GM23338 (cell line): ENCODE measurements at regions not wholly inside any gene's neighbourhood (a gene's known extent, or its start where the extent isn't known, plus 50 kb on each side); places are given as distances from the start of the nearest gene placed in this dataset.

Source experiments
- ATAC-seq: fragments of 200-7000 bp; cut with Tn5 transposase; 3 replicates; pipeline ENCODE4 v1.9.1; 2020
- DNase-seq: peaks from one replicate; pipeline ENCODE4 v3.0.0-alpha.2; 2015; ENCODE audit warnings: low spot score
- H2AFZ ChIP-seq: fragments of 200-600 bp; sonication (generic); 2 replicates; pipeline ENCODE4 v1.8.0; 2016; ENCODE audit warnings: antibody characterized with exemption, mild to moderate bottlenecking, moderate library complexity
- H3F3A ChIP-seq: fragments of 200-600 bp; sonication (generic); replicated peaks from 2 replicates; pipeline ENCODE4 v1.8.0; 2017; ENCODE audit warnings: antibody characterized with exemption, mixed run types, low read depth
- H3K27ac ChIP-seq: fragments of 200-600 bp; sonication (generic); 2 replicates; pipeline ENCODE4 v1.6.1; 2016; ENCODE audit warnings: low read depth
- H3K27me3 ChIP-seq: fragments of 200-600 bp; sonication (generic); 2 replicates; pipeline ENCODE4 v1.8.0; 2016; ENCODE audit warnings: mild to moderate bottlenecking, mixed run types, moderate library complexity; ENCODE audit not compliant: insufficient read depth
- H3K36me3 ChIP-seq: fragments of 200-600 bp; sonication (generic); 2 replicates; pipeline ENCODE4 v1.8.0; 2016; ENCODE audit warnings: mild to moderate bottlenecking; ENCODE audit not compliant: insufficient read depth
- H3K4me1 ChIP-seq: fragments of 200-600 bp; sonication (generic); 2 replicates; pipeline ENCODE4 v1.8.0; 2016; ENCODE audit warnings: mild to moderate bottlenecking, moderate library complexity; ENCODE audit not compliant: insufficient read depth
- H3K4me2 ChIP-seq: fragments of 200-600 bp; sonication (generic); 2 replicates; pipeline ENCODE4 v1.7.1; 2017; ENCODE audit warnings: mixed run types
- H3K4me3 ChIP-seq: fragments of 200-600 bp; sonication (generic); 2 replicates; pipeline ENCODE4 v1.6.1; 2016; ENCODE audit warnings: mixed run types
- H3K79me2 ChIP-seq: fragments of 200-600 bp; sonication (generic); replicated peaks from 2 replicates; pipeline ENCODE4 v1.8.0; 2017; ENCODE audit warnings: mild to moderate bottlenecking; ENCODE audit not compliant: insufficient read depth
- H3K9me2 ChIP-seq: fragments of 200-600 bp; sonication (generic); 2 replicates; pipeline ENCODE4 v1.8.0; 2017; ENCODE audit not compliant: insufficient read depth
- H4K20me1 ChIP-seq: fragments of 200-600 bp; sonication (generic); replicated peaks from 2 replicates; pipeline ENCODE4 v1.8.0; 2017; ENCODE audit warnings: mild to moderate bottlenecking; ENCODE audit not compliant: insufficient read depth
- H3K27ac Mint-ChIP-seq: 2 replicates; pipeline ENCODE4 v1.8.0; 2020; ENCODE audit warnings: inconsistent platforms, mild to moderate bottlenecking, moderate library complexity, mixed read lengths
- H3K27me3 Mint-ChIP-seq: 3 replicates; pipeline ENCODE4 v1.8.0; 2022; ENCODE audit warnings: low read depth, mild to moderate bottlenecking, moderate library complexity, mixed read lengths, inconsistent platforms; ENCODE audit not compliant: insufficient read depth, poor library complexity
- H3K36me3 Mint-ChIP-seq: 3 replicates; pipeline ENCODE4 v1.8.0; 2021; ENCODE audit warnings: low read depth, mild to moderate bottlenecking, inconsistent platforms, moderate library complexity, mixed read lengths
- H3K4me1 Mint-ChIP-seq: 3 replicates; pipeline ENCODE4 v1.8.0; 2020; ENCODE audit warnings: mild to moderate bottlenecking, inconsistent platforms, mixed read lengths
- H3K4me3 Mint-ChIP-seq: 3 replicates; pipeline ENCODE4 v1.8.0; 2021; ENCODE audit warnings: moderate library complexity, mild to moderate bottlenecking, inconsistent platforms, mixed read lengths
- H3K9me3 Mint-ChIP-seq: 3 replicates; pipeline ENCODE4 v1.8.0; 2020; ENCODE audit warnings: moderate library complexity, mild to moderate bottlenecking, inconsistent platforms, mixed read lengths
- CREB1 ChIP-seq: fragments of 250-450 bp; sonication (Bioruptor Pico); IDR thresholded peaks from 2 replicates; pipeline ENCODE4 v1.5.0; 2020; ENCODE audit warnings: low read depth, mild to moderate bottlenecking, moderate library complexity
- EZH2 ChIP-seq: fragments of 200-600 bp; sonication (generic); IDR thresholded peaks from one replicate; pipeline ENCODE4 v1.8.0; 2017; ENCODE audit warnings: antibody characterized with exemption, mild to moderate bottlenecking, low read depth; ENCODE audit not compliant: unreplicated experiment
- EZH2phosphoT487 ChIP-seq: fragments of 200-600 bp; sonication (generic); IDR thresholded peaks from one replicate; pipeline ENCODE4 v1.8.1; 2018; ENCODE audit warnings: antibody characterized with exemption; ENCODE audit not compliant: unreplicated experiment
- JUNB ChIP-seq: IDR thresholded peaks from one replicate; pipeline ENCODE4 v1.6.1; 2016; ENCODE audit warnings: antibody characterized with exemption; ENCODE audit not compliant: unreplicated experiment
- NANOG ChIP-seq: IDR thresholded peaks from 2 replicates; pipeline ENCODE4 v1.6.1; 2016; ENCODE audit warnings: antibody characterized with exemption, borderline replicate concordance
- POLR2AphosphoS5 ChIP-seq: IDR thresholded peaks from 2 replicates; pipeline ENCODE4 v1.6.1; 2016; ENCODE audit warnings: antibody characterized with exemption, low read depth
- STAT1 ChIP-seq: IDR thresholded peaks from one replicate; pipeline ENCODE4 v1.6.1; 2016; ENCODE audit warnings: antibody characterized with exemption; ENCODE audit not compliant: unreplicated experiment
- ZNF114 ChIP-seq: fragments of 250-450 bp; sonication (Bioruptor Pico); IDR thresholded peaks from 2 replicates; pipeline ENCODE4 v1.5.0; 2020; ENCODE audit warnings: mild to moderate bottlenecking, moderate library complexity
- ZNF331 ChIP-seq: fragments of 250-450 bp; sonication (Bioruptor Pico); IDR thresholded peaks from 2 replicates; pipeline ENCODE4 v1.5.0; 2020; ENCODE audit warnings: low read depth, mild to moderate bottlenecking, moderate library complexity
- TF ChIP-seq, protein P1 (sequence below): IDR thresholded peaks from 2 replicates; pipeline ENCODE4 v1.6.1; 2016; ENCODE audit warnings: antibody characterized with exemption
- TF ChIP-seq, protein P2 (sequence below), 2 experiments: fragments of 200-600 bp in 1 of 2; sonication (generic) in 1 of 2; conservative IDR thresholded peaks; 2 replicates each; pipeline versions ENCODE4 v1.5.1 to v1.6.1; 2016 to 2017; ENCODE audit warnings: antibody characterized with exemption in 2 of 2, low read depth in 2 of 2, mild to moderate bottlenecking in 2 of 2, moderate library complexity in 1 of 2
- TF ChIP-seq, protein P3 (sequence below): IDR thresholded peaks from one replicate; pipeline ENCODE4 v1.6.1; 2018; ENCODE audit warnings: antibody characterized with exemption; ENCODE audit not compliant: unreplicated experiment
- TF ChIP-seq, protein P4 (sequence below): fragments of 250-450 bp; sonication (Bioruptor Pico); IDR thresholded peaks from 2 replicates; pipeline ENCODE4 v1.5.0; 2020; ENCODE audit warnings: mild to moderate bottlenecking, moderate library complexity

DNA sequence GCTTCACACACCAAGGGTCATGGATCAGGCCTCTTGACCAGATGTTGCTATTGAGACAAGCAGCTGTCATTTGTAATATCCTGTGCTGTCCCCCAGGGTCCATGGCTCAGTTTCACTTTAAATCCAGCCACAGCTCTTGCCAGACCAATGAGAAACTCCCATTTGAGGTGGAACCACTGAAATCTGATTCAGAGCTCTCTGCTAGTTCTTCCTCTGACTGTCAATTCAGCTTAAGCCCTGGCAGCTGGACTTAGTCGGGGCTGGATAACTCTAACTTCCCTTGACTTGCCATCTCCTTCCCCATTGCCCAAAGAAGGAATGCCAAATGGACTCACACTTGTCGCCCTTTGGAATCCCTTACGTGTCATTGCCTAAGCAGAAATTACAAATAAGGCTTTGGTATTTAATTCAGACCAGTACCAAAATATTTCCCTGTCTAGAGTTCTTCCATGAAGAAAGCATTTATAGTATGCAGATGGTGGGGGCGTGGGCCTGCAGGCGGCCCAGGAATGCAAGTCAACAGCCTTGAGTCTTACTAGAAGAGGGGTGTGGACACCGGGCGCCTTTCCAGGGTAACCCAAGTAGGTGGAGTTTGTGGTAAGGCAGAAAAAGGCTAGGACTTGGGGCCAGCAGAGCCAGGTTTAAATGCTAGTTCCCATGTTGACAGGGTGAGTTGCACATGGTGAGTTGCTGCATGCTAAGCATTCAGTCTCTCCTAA lies 96.9 kb upstream of the TMPO start:
- no peak overlapping the region for H3K27ac ChIP-seq
- no peaks in the 10 kb centered on the region for H3K36me3 ChIP-seq
- Mint-ChIP-seq H3K9me3 (no peaks in the 10 kb centered on the region), H3K4me1 (peaks cover 24% of the 10 kb centered on the region), H3K27me3 (peaks cover 7% of the 10 kb centered on the region), H3K4me3 (no peak overlapping the region), H3K36me3 (no peaks in the 10 kb centered on the region), H3K27ac (peak overlapping the region; percentile 63; the same call in 1 of the 2 replicates)
- peak; percentile 69 for ATAC-seq
- H2AFZ ChIP-seq, result peak overlapping the region; percentile 0
- no peaks in the 10 kb centered on the region for H3F3A ChIP-seq
- peak; percentile 74 for DNase-seq
- peak overlapping the region; percentile 4; the same call in 1 of the 2 replicates for H3K4me2 ChIP-seq
- no peaks in the 10 kb centered on the region for H3K79me2 ChIP-seq
- no peaks in the 10 kb centered on the region for H3K9me2 ChIP-seq
- H3K27me3 ChIP-seq, result no peaks in the 10 kb centered on the region
- H3K4me3 ChIP-seq, result no peak overlapping the region
- peaks cover 7% of the 10 kb centered on the region; the same call in 1 of the 2 replicates for H3K4me1 ChIP-seq
- no peaks in the 10 kb centered on the region for H4K20me1 ChIP-seq
- TF ChIP-seq NANOG (no peak), CREB1 (CRISPR knock-in tag) (no peak), ZNF331 (CRISPR knock-in tag) (no peak), POLR2AphosphoS5 (no peak), EZH2phosphoT487 (no peak), JUNB (no peak), ZNF114 (CRISPR knock-in tag) (no peak), EZH2 (no peak), STAT1 (no peak)
- TF ChIP-seq, protein P1, sequence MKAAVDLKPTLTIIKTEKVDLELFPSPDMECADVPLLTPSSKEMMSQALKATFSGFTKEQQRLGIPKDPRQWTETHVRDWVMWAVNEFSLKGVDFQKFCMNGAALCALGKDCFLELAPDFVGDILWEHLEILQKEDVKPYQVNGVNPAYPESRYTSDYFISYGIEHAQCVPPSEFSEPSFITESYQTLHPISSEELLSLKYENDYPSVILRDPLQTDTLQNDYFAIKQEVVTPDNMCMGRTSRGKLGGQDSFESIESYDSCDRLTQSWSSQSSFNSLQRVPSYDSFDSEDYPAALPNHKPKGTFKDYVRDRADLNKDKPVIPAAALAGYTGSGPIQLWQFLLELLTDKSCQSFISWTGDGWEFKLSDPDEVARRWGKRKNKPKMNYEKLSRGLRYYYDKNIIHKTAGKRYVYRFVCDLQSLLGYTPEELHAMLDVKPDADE, result no peak
- TF ChIP-seq, protein P2, sequence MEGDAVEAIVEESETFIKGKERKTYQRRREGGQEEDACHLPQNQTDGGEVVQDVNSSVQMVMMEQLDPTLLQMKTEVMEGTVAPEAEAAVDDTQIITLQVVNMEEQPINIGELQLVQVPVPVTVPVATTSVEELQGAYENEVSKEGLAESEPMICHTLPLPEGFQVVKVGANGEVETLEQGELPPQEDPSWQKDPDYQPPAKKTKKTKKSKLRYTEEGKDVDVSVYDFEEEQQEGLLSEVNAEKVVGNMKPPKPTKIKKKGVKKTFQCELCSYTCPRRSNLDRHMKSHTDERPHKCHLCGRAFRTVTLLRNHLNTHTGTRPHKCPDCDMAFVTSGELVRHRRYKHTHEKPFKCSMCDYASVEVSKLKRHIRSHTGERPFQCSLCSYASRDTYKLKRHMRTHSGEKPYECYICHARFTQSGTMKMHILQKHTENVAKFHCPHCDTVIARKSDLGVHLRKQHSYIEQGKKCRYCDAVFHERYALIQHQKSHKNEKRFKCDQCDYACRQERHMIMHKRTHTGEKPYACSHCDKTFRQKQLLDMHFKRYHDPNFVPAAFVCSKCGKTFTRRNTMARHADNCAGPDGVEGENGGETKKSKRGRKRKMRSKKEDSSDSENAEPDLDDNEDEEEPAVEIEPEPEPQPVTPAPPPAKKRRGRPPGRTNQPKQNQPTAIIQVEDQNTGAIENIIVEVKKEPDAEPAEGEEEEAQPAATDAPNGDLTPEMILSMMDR (conservative IDR thresholded peaks at IDR 0.05; ENCODE audit: low read depth in 2 of 2), result no peak
- TF ChIP-seq, protein P3, sequence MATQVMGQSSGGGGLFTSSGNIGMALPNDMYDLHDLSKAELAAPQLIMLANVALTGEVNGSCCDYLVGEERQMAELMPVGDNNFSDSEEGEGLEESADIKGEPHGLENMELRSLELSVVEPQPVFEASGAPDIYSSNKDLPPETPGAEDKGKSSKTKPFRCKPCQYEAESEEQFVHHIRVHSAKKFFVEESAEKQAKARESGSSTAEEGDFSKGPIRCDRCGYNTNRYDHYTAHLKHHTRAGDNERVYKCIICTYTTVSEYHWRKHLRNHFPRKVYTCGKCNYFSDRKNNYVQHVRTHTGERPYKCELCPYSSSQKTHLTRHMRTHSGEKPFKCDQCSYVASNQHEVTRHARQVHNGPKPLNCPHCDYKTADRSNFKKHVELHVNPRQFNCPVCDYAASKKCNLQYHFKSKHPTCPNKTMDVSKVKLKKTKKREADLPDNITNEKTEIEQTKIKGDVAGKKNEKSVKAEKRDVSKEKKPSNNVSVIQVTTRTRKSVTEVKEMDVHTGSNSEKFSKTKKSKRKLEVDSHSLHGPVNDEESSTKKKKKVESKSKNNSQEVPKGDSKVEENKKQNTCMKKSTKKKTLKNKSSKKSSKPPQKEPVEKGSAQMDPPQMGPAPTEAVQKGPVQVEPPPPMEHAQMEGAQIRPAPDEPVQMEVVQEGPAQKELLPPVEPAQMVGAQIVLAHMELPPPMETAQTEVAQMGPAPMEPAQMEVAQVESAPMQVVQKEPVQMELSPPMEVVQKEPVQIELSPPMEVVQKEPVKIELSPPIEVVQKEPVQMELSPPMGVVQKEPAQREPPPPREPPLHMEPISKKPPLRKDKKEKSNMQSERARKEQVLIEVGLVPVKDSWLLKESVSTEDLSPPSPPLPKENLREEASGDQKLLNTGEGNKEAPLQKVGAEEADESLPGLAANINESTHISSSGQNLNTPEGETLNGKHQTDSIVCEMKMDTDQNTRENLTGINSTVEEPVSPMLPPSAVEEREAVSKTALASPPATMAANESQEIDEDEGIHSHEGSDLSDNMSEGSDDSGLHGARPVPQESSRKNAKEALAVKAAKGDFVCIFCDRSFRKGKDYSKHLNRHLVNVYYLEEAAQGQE, result no peak
- TF ChIP-seq, protein P4, sequence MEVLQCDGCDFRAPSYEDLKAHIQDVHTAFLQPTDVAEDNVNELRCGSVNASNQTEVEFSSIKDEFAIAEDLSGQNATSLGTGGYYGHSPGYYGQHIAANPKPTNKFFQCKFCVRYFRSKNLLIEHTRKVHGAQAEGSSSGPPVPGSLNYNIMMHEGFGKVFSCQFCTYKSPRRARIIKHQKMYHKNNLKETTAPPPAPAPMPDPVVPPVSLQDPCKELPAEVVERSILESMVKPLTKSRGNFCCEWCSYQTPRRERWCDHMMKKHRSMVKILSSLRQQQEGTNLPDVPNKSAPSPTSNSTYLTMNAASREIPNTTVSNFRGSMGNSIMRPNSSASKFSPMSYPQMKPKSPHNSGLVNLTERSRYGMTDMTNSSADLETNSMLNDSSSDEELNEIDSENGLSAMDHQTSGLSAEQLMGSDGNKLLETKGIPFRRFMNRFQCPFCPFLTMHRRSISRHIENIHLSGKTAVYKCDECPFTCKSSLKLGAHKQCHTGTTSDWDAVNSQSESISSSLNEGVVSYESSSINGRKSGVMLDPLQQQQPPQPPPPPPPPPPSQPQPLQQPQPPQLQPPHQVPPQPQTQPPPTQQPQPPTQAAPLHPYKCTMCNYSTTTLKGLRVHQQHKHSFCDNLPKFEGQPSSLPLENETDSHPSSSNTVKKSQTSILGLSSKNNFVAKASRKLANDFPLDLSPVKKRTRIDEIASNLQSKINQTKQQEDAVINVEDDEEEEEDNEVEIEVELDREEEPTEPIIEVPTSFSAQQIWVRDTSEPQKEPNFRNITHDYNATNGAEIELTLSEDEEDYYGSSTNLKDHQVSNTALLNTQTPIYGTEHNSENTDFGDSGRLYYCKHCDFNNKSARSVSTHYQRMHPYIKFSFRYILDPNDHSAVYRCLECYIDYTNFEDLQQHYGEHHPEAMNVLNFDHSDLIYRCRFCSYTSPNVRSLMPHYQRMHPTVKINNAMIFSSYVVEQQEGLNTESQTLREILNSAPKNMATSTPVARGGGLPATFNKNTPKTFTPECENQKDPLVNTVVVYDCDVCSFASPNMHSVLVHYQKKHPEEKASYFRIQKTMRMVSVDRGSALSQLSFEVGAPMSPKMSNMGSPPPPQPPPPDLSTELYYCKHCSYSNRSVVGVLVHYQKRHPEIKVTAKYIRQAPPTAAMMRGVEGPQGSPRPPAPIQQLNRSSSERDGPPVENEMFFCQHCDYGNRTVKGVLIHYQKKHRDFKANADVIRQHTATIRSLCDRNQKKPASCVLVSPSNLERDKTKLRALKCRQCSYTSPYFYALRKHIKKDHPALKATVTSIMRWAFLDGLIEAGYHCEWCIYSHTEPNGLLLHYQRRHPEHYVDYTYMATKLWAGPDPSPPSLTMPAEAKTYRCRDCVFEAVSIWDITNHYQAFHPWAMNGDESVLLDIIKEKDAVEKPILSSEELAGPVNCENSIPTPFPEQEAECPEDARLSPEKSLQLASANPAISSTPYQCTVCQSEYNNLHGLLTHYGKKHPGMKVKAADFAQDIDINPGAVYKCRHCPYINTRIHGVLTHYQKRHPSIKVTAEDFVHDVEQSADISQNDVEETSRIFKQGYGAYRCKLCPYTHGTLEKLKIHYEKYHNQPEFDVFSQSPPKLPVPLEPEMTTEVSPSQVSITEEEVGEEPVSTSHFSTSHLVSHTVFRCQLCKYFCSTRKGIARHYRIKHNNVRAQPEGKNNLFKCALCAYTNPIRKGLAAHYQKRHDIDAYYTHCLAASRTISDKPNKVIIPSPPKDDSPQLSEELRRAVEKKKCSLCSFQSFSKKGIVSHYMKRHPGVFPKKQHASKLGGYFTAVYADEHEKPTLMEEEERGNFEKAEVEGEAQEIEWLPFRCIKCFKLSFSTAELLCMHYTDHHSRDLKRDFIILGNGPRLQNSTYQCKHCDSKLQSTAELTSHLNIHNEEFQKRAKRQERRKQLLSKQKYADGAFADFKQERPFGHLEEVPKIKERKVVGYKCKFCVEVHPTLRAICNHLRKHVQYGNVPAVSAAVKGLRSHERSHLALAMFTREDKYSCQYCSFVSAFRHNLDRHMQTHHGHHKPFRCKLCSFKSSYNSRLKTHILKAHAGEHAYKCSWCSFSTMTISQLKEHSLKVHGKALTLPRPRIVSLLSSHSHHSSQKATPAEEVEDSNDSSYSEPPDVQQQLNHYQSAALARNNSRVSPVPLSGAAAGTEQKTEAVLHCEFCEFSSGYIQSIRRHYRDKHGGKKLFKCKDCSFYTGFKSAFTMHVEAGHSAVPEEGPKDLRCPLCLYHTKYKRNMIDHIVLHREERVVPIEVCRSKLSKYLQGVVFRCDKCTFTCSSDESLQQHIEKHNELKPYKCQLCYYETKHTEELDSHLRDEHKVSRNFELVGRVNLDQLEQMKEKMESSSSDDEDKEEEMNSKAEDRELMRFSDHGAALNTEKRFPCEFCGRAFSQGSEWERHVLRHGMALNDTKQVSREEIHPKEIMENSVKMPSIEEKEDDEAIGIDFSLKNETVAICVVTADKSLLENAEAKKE, result no peak
